ENCODE measurements at regions not wholly inside any gene's neighbourhood (a gene's known extent, or its start where the extent isn't known, plus 50 kb on each side); places are given as distances from the start of the nearest gene placed in this dataset.

DNA sequence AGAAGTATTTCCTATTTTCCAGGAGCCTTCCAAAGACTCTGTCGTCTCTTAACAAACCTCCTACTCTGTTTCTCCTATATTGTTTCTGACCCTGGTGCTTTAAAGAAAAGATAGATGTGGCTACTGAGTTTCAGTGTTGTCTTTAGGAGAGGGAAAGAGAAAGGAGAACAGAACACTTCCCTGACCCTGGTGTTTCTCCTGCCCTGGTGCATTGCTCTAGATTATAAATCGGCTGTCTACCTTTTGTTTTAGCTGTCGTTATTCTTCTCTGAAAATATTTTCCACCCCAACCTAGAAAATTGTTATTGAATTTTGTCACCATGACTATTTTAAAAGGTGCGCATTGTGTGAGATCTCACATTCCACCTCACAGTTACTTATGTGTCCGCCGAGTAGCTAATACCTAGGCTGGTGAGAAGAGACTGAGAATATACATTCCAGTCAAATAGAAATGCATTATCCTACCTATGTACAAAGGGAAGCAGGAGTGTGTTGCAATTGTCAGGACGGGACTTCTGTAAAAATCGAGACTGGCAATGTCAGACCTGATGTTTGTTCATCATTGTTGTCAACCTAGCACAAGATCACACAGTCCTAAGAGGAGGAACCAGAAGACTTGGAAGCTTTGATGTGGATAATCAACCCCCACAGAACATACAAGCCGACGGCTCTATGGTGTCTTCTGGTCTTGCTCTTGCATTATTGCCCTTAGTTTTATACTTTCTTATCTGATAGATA lies 108.7 kb upstream of the SLC38A4 start:
- TF ChIP-seq, protein P1, sequence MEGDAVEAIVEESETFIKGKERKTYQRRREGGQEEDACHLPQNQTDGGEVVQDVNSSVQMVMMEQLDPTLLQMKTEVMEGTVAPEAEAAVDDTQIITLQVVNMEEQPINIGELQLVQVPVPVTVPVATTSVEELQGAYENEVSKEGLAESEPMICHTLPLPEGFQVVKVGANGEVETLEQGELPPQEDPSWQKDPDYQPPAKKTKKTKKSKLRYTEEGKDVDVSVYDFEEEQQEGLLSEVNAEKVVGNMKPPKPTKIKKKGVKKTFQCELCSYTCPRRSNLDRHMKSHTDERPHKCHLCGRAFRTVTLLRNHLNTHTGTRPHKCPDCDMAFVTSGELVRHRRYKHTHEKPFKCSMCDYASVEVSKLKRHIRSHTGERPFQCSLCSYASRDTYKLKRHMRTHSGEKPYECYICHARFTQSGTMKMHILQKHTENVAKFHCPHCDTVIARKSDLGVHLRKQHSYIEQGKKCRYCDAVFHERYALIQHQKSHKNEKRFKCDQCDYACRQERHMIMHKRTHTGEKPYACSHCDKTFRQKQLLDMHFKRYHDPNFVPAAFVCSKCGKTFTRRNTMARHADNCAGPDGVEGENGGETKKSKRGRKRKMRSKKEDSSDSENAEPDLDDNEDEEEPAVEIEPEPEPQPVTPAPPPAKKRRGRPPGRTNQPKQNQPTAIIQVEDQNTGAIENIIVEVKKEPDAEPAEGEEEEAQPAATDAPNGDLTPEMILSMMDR (IDR thresholded peaks at IDR 0.05; ENCODE audit: low read depth, low read length) = no peak
- H3K4me3 ChIP-seq (ENCODE audit: low read depth, low read length) = no peak overlapping the region

DNA sequence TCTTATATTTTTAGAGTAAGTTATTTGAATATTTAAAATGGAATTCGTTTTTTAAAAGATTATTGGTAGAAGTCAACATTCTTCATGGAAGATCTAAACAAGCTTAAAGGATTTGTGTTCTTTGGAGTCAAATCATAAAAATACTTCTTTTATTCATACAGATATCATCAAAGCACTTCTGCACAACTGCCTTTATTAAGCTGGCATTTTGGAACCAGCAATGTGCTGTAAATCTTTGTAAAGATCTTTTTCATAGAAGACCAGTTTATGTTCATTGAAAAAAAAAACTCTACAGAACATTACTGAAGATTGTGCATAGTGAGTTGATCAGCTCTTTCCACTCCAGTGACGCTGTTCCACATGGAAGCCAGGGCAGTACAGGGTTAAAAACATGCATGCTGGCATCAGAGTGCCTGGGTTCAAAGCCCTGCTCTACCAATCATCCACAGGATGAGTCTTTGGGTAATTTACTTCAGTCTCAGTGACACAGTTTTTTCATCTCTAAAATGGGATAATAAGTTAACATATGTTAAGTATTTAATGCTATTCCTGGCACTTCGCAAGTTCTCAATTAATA lies 109.6 kb upstream of the SLC38A4 start:
- no peak overlapping the region for H3K4me3 ChIP-seq (ENCODE audit: low read depth, low read length)
- TF ChIP-seq, protein P1 (IDR thresholded peaks at IDR 0.05; ENCODE audit: low read depth, low read length) = no peak

DNA sequence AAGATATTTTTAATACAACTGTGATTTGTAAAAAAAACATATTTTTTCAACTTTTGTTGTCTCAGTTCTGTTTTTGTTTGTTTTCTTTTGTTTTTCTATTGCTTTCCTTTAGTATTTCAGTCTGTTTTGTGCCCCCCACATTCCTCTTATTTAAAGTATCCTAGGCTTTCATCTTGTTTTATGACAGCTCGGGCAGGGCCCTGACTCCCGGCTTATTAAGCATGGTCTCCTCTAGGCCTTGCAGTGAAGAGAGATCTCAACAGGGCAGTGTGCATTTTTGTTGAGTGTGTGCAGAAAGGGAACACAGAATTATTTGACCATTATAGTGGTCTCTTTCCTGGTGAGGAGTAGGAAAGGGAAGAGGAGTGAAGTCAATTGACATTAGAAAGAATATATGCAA lies 110.2 kb upstream of the SLC38A4 start:
- TF ChIP-seq, protein P1 (IDR thresholded peaks at IDR 0.05; ENCODE audit: low read depth, low read length) = no peak
- no peak overlapping the region for H3K4me3 ChIP-seq (ENCODE audit: low read depth, low read length)

DNA sequence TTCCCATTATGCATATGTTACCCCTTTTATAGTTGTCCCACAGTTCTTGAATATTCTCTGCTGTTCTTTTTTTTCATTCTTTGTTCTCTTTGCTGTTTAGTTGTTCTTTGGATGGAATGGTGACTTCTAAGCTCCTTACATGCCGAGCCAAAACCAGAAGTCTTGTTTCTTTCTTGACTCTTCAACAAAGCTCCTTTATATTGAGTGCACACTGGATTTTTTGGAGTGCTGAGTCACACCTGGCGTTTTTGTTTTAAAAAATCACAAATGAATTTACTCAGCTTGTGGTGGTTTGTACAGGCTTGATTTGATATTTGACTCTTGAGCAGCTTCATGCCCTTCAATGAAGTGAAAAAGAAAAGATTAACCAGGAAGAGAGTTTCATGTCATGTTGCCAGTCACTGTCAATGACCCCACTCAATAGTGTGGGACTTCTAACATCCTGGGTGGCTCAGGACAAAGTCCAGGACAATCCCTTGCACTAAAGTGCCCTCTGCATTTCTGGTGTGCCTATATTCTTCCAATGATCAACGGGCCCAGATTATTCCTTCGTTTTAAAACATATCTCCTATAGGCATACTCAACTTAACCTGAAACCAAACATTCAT lies 112.4 kb upstream of the SLC38A4 start:
- TF ChIP-seq, protein P1 (IDR thresholded peaks at IDR 0.05; ENCODE audit: low read depth, low read length) = no peak
- no peak overlapping the region for H3K4me3 ChIP-seq (ENCODE audit: low read depth, low read length)

DNA sequence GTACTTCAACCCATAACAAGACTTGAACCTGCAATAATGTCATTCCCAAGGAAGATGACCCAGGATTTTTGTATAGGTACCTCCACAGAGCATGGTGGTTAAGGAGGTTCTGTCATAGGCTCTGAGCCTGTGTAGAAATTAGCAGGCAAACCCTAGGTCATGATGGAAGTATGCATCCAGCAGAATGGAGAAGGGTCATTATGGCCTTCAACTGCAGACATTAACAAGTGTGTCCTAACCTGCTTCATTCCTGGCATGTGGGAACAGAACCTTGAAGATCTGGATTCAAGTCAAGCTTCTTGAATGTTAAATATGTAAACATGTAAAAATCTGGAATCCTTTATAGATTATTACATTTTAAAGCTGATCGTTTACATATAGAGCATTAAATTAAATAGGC lies 116.2 kb upstream of the SLC38A4 start:
- TF ChIP-seq, protein P1 (IDR thresholded peaks at IDR 0.05; ENCODE audit: low read depth, low read length) = no peak
- H3K4me3 ChIP-seq (ENCODE audit: low read depth, low read length) = no peak overlapping the region

DNA sequence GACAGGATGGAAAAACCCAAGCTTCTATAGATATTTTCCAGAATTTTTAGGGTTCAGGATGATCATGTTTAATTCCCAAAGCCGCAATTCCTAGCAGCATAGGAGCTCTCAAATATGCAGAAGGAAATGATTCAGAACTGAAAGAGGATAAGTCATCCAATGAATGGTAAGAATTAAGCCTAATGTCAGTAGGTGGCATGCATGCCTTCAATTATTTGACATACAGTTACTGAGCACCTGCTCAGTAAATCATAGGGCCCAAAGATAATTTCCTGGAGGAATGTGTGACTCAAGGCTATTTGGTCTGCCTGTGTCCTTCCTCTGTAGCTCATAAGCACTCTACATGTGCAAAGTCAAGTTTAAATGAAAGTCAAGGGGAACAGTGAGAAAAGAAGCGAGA lies 116.8 kb upstream of the SLC38A4 start:
- H3K4me3 ChIP-seq (ENCODE audit: low read depth, low read length) = no peak overlapping the region
- TF ChIP-seq, protein P1 (IDR thresholded peaks at IDR 0.05; ENCODE audit: low read depth, low read length) = no peak

DNA sequence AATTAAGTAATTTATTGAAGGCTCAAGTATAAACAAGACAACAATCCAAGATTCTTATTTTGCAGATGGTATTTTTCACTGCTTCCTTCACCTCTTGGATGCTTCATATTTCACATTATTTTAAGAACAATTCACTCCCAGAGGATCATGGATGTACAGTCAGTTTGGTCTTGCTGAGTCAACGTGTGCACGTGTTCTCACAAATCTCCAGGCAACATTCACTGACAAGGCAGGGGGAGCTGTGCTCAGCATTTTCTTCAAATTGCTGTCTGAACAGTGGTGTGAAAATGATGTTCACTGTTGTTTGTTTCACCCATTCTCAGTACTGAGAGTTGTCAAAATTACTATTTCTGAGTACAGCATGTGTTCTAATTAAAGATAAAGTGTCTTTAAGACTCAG lies 118.3 kb upstream of the SLC38A4 start:
- H3K4me3 ChIP-seq (ENCODE audit: low read depth, low read length) = no peak overlapping the region
- TF ChIP-seq, protein P1 (IDR thresholded peaks at IDR 0.05; ENCODE audit: low read depth, low read length) = no peak
